ENCODE measurements at regions not wholly inside any gene's neighbourhood (a gene's known extent, or its start where the extent isn't known, plus 50 kb on each side); places are given as distances from the start of the nearest gene placed in this dataset.

DNA sequence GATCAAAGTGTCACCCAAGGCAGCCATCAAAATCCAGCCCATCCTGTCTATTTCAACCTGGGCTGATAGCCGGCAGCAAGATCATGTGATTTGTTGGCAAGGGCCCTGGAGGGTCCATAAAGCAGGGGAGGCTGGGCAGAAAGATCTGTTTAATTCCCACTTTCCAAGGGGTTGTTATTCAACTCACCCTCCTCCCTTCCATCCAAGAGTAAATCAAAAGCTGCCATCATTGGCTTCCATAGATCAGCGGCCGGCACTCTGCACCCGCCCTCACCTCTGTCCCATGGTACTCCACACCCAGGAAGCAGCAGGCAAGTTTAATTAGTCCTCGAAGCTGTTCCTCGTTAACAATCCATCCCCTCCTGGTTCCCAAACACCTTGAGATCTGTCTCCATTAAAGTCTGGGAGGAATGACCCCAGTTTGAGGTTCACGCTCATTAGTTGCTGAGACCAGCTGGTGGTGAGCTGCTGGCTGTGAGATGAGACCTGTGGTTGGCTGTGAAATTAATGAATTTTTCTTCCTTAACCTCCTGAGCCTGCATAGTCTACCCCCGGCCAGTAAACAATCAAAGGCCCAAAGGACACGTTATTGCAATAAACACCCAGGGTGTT is 120.6 kb upstream of the CHST15 start:
- CTCF ChIA-PET: interaction anchor here (1.5 to 2.3 kb wide), 2 partner anchors 21 to 219 kb away, joined by 4 to 6 read pairs; no protein-coding TSS in a partner anchor
- Histone ChIP-seq H3K9me3 (ENCODE audit: control insufficient read depth in 1 of 2, insufficient read depth in 1 of 2, low read depth in 1 of 2, low read length in 2 of 2) (peaks cover 4 to 11% of the 10 kb centered on the region in 2 experiments; a peak in 2 of 4 replicates), H2AFZ (ENCODE audit: low read depth, low read length, poor library complexity, severe bottlenecking) (no peak overlapping the region), H3K4me2 (ENCODE audit: low read length) (no peak overlapping the region), H4K20me1 (ENCODE audit: insufficient read depth) (no peaks in the 10 kb centered on the region), H3K79me2 (ENCODE audit: insufficient read depth, low read length) (no peaks in the 10 kb centered on the region), H3K27me3 (ENCODE audit: insufficient read depth, low read length) (peaks cover 12% of the 10 kb centered on the region; the same call in 1 of the 2 replicates), H3K36me3 (ENCODE audit: control insufficient read depth in 1 of 2, insufficient read depth in 2 of 2, low read length in 2 of 2) (no peaks in the 10 kb centered on the region), H3K9ac (ENCODE audit: low read length) (no peak overlapping the region), H3K9me2 (ENCODE audit: insufficient read depth) (no peaks in the 10 kb centered on the region), H3K4me3 (replicated peaks in 1 of 2; ENCODE audit: low read depth in 1 of 2, low read length in 2 of 2) (no peak overlapping the region), H3K4me1 (ENCODE audit: control insufficient read depth in 1 of 2, insufficient read depth in 2 of 2, low read length in 2 of 2) (no peaks in the 10 kb centered on the region), H3K27ac (ENCODE audit: low read depth, low read length) (no peak overlapping the region)
- BruUV-seq (replicated peaks): no TSS peak
- ATAC-seq (no peak), DNase-seq (ENCODE audit: low read depth, low spot score) (no peak)
- POLR2A ChIA-PET: no interaction called here
- intact Hi-C loops (cut with micrococcal nuclease): no loop called here
- RAD21 ChIA-PET (ENCODE audit: low non-redundant PET in 1 of 2, low total read pairs in 2 of 2, uncharacterized antibody in 2 of 2, unreplicated experiment in 2 of 2): no interaction called here
- no peak for TF ChIP-seq ZFX (IDR thresholded peaks at IDR 0.05)
- no peak for TF ChIP-seq ELF1 (IDR thresholded peaks at IDR 0.05; ENCODE audit: borderline replicate concordance, low read depth)
- TF ChIP-seq, protein P1, sequence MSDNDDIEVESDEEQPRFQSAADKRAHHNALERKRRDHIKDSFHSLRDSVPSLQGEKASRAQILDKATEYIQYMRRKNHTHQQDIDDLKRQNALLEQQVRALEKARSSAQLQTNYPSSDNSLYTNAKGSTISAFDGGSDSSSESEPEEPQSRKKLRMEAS (IDR thresholded peaks at IDR 0.05): no peak

DNA sequence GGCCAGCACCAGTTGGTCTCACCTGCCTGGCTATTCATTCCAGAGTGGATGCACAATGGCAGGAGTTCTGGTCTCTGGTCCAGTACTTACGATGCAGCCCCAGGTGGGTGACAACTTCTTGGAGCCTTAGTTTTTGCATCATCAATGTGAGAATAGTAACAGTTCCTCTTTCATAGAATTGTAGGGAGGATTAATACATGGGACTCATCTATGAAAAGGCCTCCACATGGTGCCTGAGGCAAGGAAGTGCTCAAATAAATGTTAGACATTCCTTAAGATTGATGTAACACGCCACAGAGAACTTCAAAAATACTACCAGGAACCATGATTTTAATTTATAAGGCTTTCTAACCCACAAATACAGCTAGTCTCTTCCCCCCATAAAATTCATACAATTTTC is 120.1 kb upstream of the CHST15 start:
- no peaks in the 10 kb centered on the region for H3K36me3 ChIP-seq (ENCODE audit: control insufficient read depth in 1 of 2, insufficient read depth in 2 of 2, low read length in 2 of 2)
- H3K4me3 ChIP-seq (replicated peaks in 1 of 2; ENCODE audit: low read depth in 1 of 2, low read length in 2 of 2): no peak overlapping the region
- ChIA-PET CTCF (interaction anchor here (1.5 to 2.3 kb wide), 2 partner anchors 21 to 219 kb away, joined by 4 to 6 read pairs; no protein-coding TSS in a partner anchor), POLR2A (no interaction called here), RAD21 (ENCODE audit: low non-redundant PET in 1 of 2, low total read pairs in 2 of 2, uncharacterized antibody in 2 of 2, unreplicated experiment in 2 of 2) (no interaction called here)
- H3K9me2 ChIP-seq (ENCODE audit: insufficient read depth): no peaks in the 10 kb centered on the region
- no peak overlapping the region for H3K27ac ChIP-seq (ENCODE audit: low read depth, low read length)
- no peaks in the 10 kb centered on the region for H3K79me2 ChIP-seq (ENCODE audit: insufficient read depth, low read length)
- H3K27me3 ChIP-seq (ENCODE audit: insufficient read depth, low read length): peaks cover 12% of the 10 kb centered on the region; the same call in 1 of the 2 replicates
- no peak overlapping the region for H2AFZ ChIP-seq (ENCODE audit: low read depth, low read length, poor library complexity, severe bottlenecking)
- no TSS peak for BruUV-seq (replicated peaks)
- TF ChIP-seq FOSL1 (IDR thresholded peaks at IDR 0.05; ENCODE audit: low read depth) (no peak), SP1 (IDR thresholded peaks at IDR 0.05; ENCODE audit: low read depth) (no peak), ZFX (IDR thresholded peaks at IDR 0.05) (no peak), SIN3A (IDR thresholded peaks at IDR 0.05; ENCODE audit: low read depth) (no peak), YY1 (IDR thresholded peaks at IDR 0.05; ENCODE audit: extremely low read depth, insufficient replicate concordance, low read depth, low read length) (no peak), CEBPB (IDR thresholded peaks at IDR 0.05; ENCODE audit: low read depth) (no peak), EGR1 (IDR thresholded peaks at IDR 0.05; ENCODE audit: low read depth) (no peak), JUND (IDR thresholded peaks at IDR 0.05) (no peak), SRF (IDR thresholded peaks at IDR 0.05; ENCODE audit: low read depth) (no peak), CBX3 (IDR thresholded peaks at IDR 0.05; ENCODE audit: low read depth) (no peak), POLR2AphosphoS5 (IDR thresholded peaks at IDR 0.05; ENCODE audit: low read depth, low read length) (no peak), RAD21 (IDR thresholded peaks at IDR 0.05; ENCODE audit: low read depth) (no peak), POLR2A (IDR thresholded peaks at IDR 0.05; ENCODE audit: borderline replicate concordance, extremely low read depth, insufficient read depth, insufficient read length) (no peak), ZNF274 (IDR thresholded peaks at IDR 0.05; ENCODE audit: low read depth, low read length) (no peak), EZH2 (IDR thresholded peaks at IDR 0.05) (no peak)
- H3K4me2 ChIP-seq (ENCODE audit: low read length): no peak overlapping the region
- H3K9me3 ChIP-seq (ENCODE audit: control insufficient read depth in 1 of 2, insufficient read depth in 1 of 2, low read depth in 1 of 2, low read length in 2 of 2): peaks cover 4 to 11% of the 10 kb centered on the region in 2 experiments; a peak in 2 of 4 replicates
- intact Hi-C loops (cut with micrococcal nuclease): no loop called here
- DNase-seq (ENCODE audit: low read depth, low spot score) (no peak), ATAC-seq (no peak)
- no peaks in the 10 kb centered on the region for H4K20me1 ChIP-seq (ENCODE audit: insufficient read depth)
- no peak overlapping the region for H3K9ac ChIP-seq (ENCODE audit: low read length)
- H3K4me1 ChIP-seq (ENCODE audit: control insufficient read depth in 1 of 2, insufficient read depth in 2 of 2, low read length in 2 of 2): no peaks in the 10 kb centered on the region
